H9 (cell line): ENCODE measurements at regions not wholly inside any gene's neighbourhood (a gene's known extent, or its start where the extent isn't known, plus 50 kb on each side); places are given as distances from the start of the nearest gene placed in this dataset.

ENCODE experiments used
- DNase-seq: peaks from one replicate; pipeline ENCODE4 v3.0.0-alpha.2; 2017
- H2AFZ ChIP-seq: one replicate; pipeline ENCODE4 v1.6.1; 2013; ENCODE audit warnings: mild to moderate bottlenecking, low read length, control low read depth, moderate library complexity
- H2AK5ac ChIP-seq: 2 replicates; pipeline ENCODE4 v1.6.1; 2013; ENCODE audit warnings: low read length, control low read depth, mixed read lengths; ENCODE audit not compliant: insufficient read length
- H2BK120ac ChIP-seq: one replicate; pipeline ENCODE4 v1.6.1; 2013; ENCODE audit warnings: low read depth, mild to moderate bottlenecking, low read length, control low read depth, inconsistent platforms; ENCODE audit not compliant: poor library complexity, severe bottlenecking
- H2BK12ac ChIP-seq: 2 replicates; pipeline ENCODE4 v1.6.1; 2013; ENCODE audit warnings: low read length, control low read depth, mixed read lengths, low read depth; ENCODE audit not compliant: insufficient read length
- H2BK15ac ChIP-seq: 2 replicates; pipeline ENCODE4 v1.6.1; 2013; ENCODE audit warnings: low read depth, low read length, control low read depth
- H2BK20ac ChIP-seq: one replicate; pipeline ENCODE4 v1.6.1; 2013; ENCODE audit warnings: low read depth, mild to moderate bottlenecking, low read length, control low read depth, inconsistent platforms; ENCODE audit not compliant: poor library complexity, severe bottlenecking
- H2BK5ac ChIP-seq: 2 replicates; pipeline ENCODE4 v1.6.1; 2013; ENCODE audit warnings: low read length, control low read depth, mixed read lengths; ENCODE audit not compliant: insufficient read length
- H3K14ac ChIP-seq: 2 replicates; pipeline ENCODE4 v1.6.1; 2013; ENCODE audit warnings: low read length, control low read depth; ENCODE audit not compliant: insufficient read depth
- H3K18ac ChIP-seq: 2 replicates; pipeline ENCODE4 v1.6.1; 2013; ENCODE audit warnings: low read depth, mild to moderate bottlenecking, mixed read lengths, low read length, control low read depth; ENCODE audit not compliant: insufficient read length
- H3K23ac ChIP-seq: 2 replicates; pipeline ENCODE4 v1.6.1; 2013; ENCODE audit warnings: low read length, control low read depth, mixed read lengths, low read depth; ENCODE audit not compliant: insufficient read length
- H3K23me2 ChIP-seq: 2 replicates; pipeline ENCODE4 v1.6.1; 2013; ENCODE audit warnings: low read depth, mild to moderate bottlenecking, mixed read lengths, low read length, control low read depth; ENCODE audit not compliant: insufficient read length, poor library complexity, severe bottlenecking
- H3K27ac ChIP-seq: 2 replicates; pipeline ENCODE4 v1.5.1; 2013; ENCODE audit warnings: low read length, control low read depth, mixed read lengths, low read depth; ENCODE audit not compliant: insufficient read length
- H3K27me3 ChIP-seq: 2 replicates; pipeline ENCODE4 v1.6.1; 2013; ENCODE audit warnings: low read length, control low read depth, inconsistent platforms; ENCODE audit not compliant: insufficient read depth
- H3K4ac ChIP-seq: 2 replicates; pipeline ENCODE4 v1.6.1; 2013; ENCODE audit warnings: low read depth, mild to moderate bottlenecking, control low read depth, inconsistent platforms, low read length, moderate library complexity
- H3K4me1 ChIP-seq: 2 replicates; pipeline ENCODE4 v1.6.1; 2013; ENCODE audit warnings: low read length, control low read depth, inconsistent platforms; ENCODE audit not compliant: insufficient read depth
- H3K4me2 ChIP-seq: 2 replicates; pipeline ENCODE4 v1.6.1; 2013; ENCODE audit warnings: low read length, control low read depth, mixed read lengths; ENCODE audit not compliant: insufficient read length, insufficient read depth
- H3K56ac ChIP-seq: 2 replicates; pipeline ENCODE4 v1.6.1; 2013; ENCODE audit warnings: low read depth, mild to moderate bottlenecking, mixed read lengths, low read length, control low read depth; ENCODE audit not compliant: insufficient read length
- H3K79me1 ChIP-seq: 2 replicates; pipeline ENCODE4 v1.6.1; 2013; ENCODE audit warnings: low read depth, mild to moderate bottlenecking, moderate library complexity, low read length, control low read depth, inconsistent platforms; ENCODE audit not compliant: insufficient read depth, poor library complexity, severe bottlenecking
- H3K79me2 ChIP-seq: 2 replicates; pipeline ENCODE4 v1.6.1; 2013; ENCODE audit warnings: low read length, control low read depth, inconsistent platforms; ENCODE audit not compliant: insufficient read depth
- H3K9ac ChIP-seq: 2 replicates; pipeline ENCODE4 v1.6.1; 2013; ENCODE audit warnings: low read length, control low read depth, mixed read lengths; ENCODE audit not compliant: insufficient read length; ENCODE audit errors: extremely low read depth
- H3K9me3 ChIP-seq: one replicate; pipeline ENCODE4 v1.6.1; 2013; ENCODE audit warnings: low read depth, low read length, inconsistent platforms; ENCODE audit not compliant: control insufficient read depth
- H3T11ph ChIP-seq: one replicate; pipeline ENCODE4 v1.6.1; 2013; ENCODE audit warnings: mild to moderate bottlenecking, low read length, control low read depth, inconsistent platforms
- H4K20me1 ChIP-seq: one replicate; pipeline ENCODE4 v1.6.1; 2013; ENCODE audit not compliant: control insufficient read depth, insufficient read length, insufficient read depth
- H4K5ac ChIP-seq: 2 replicates; pipeline ENCODE4 v1.6.1; 2013; ENCODE audit warnings: low read depth, mild to moderate bottlenecking, mixed read lengths, low read length, control low read depth; ENCODE audit not compliant: insufficient read length
- H4K8ac ChIP-seq: replicated peaks from 2 replicates; pipeline ENCODE4 v1.6.1; 2013; ENCODE audit warnings: low read length, control low read depth, mixed read lengths, low read depth; ENCODE audit not compliant: insufficient read length
- H4K91ac ChIP-seq: 2 replicates; pipeline ENCODE4 v1.6.1; 2013; ENCODE audit warnings: low read depth, mild to moderate bottlenecking, moderate library complexity, mixed read lengths, low read length, control low read depth; ENCODE audit not compliant: insufficient read length
- H3K27ac Mint-ChIP-seq, 3 experiments: 2 replicates in 2 of 3; 3 replicates in 1 of 3; pipeline ENCODE4 v1.8.0; 2020 to 2021; ENCODE audit warnings: mixed read lengths in 3 of 3, mild to moderate bottlenecking in 1 of 3, moderate library complexity in 1 of 3
- H3K27me3 Mint-ChIP-seq: 2 replicates; pipeline ENCODE4 v1.8.0; 2021; ENCODE audit warnings: low read depth, mild to moderate bottlenecking, moderate library complexity, mixed read lengths
- H3K36me3 Mint-ChIP-seq, 3 experiments: 2 replicates in 2 of 3; 3 replicates in 1 of 3; pipeline ENCODE4 v1.8.0; 2020 to 2021; ENCODE audit warnings: low read depth in 3 of 3, mixed read lengths in 3 of 3; ENCODE audit not compliant: insufficient read depth in 1 of 3
- H3K4me1 Mint-ChIP-seq, 2 experiments: 2 replicates each; pipeline ENCODE4 v1.8.0; 2020; ENCODE audit warnings: mixed read lengths in 2 of 2
- H3K4me3 Mint-ChIP-seq, 2 experiments: 2 replicates in 1 of 2; 3 replicates in 1 of 2; pipeline ENCODE4 v1.8.0; 2020 to 2021; ENCODE audit warnings: mild to moderate bottlenecking in 2 of 2, mixed read lengths in 2 of 2, moderate library complexity in 1 of 2
- H3K9me3 Mint-ChIP-seq, 2 experiments: 2 replicates in 1 of 2; 3 replicates in 1 of 2; pipeline ENCODE4 v1.8.0; 2020; ENCODE audit warnings: mild to moderate bottlenecking in 2 of 2, mixed read lengths in 2 of 2, moderate library complexity in 1 of 2
- CTCF ChIP-seq: fragments of 200-600 bp; sonication (generic); conservative IDR thresholded peaks from 3 replicates; pipeline ENCODE4 v1.8.0; 2021; ENCODE audit warnings: antibody characterized with exemption, mild to moderate bottlenecking
- WGBS: extraction: QIAGEN DNeasy Blood & Tissue Kit; methylation state at CpG from one replicate; pipeline ENCODE4 v1.1.7; 2013; ENCODE audit warnings: missing lambda C conversion rate, low lambda C conversion rate, mixed read lengths; ENCODE audit not compliant: insufficient read length; ENCODE audit errors: extremely low coverage; 5-methylcytosine and 5-hydroxymethylcytosine counted together

DNA sequence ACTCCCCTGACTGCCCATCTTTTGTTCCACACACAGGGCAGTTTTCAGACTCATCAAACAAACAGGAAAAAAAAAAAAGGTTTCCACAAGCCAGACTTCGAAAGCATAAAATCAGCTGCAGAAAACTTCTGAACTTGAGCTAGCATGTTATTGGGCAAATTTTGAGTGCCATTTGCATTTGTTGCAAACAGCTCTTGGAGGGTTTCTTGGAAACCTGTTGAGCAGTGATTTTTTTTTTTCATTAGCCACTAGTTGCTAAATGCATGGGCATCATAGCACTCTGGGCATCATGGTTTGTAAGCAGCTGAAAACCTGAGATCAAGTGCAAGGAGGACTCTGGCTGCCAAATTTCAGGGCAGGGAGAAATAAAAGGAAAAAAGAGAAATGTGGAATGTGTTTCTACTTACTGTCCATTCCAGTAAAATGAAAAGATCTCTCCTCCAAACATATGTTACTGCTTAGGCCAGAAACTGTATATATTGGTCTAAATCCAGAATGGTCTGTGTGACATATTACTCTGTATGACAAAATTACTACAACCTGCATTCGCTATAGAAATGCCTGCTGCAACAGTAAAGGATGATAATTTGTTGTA is 85.2 kb upstream of the SMIM23 start:
- H3K4me1 Mint-ChIP-seq: no peaks in the 10 kb centered on the region
- TF ChIP-seq CTCF: no peak
- Histone ChIP-seq H2BK5ac (no peak overlapping the region), H3K23me2 (no peaks in the 10 kb centered on the region), H3K14ac (no peak overlapping the region), H4K91ac (no peak overlapping the region), H4K8ac (no peak overlapping the region), H3K9ac (no peak overlapping the region), H3K4ac (no peak overlapping the region), H3K4me2 (no peak overlapping the region), H3K79me2 (no peaks in the 10 kb centered on the region), H3K9me3 (no peaks in the 10 kb centered on the region), H3K56ac (no peak overlapping the region), H2AK5ac (no peak overlapping the region), H2AFZ (no peak overlapping the region), H2BK120ac (no peak overlapping the region), H3T11ph (no peak overlapping the region), H3K79me1 (no peaks in the 10 kb centered on the region), H3K18ac (no peak overlapping the region), H3K4me1 (no peaks in the 10 kb centered on the region; the same call in 1 of the 2 replicates), H2BK20ac (no peak overlapping the region), H4K20me1 (no peaks in the 10 kb centered on the region), H3K23ac (no peak overlapping the region), H3K27ac (no peak overlapping the region), H4K5ac (no peak overlapping the region), H2BK15ac (no peak overlapping the region), H2BK12ac (no peak overlapping the region), H3K27me3 (no peaks in the 10 kb centered on the region)
- peaks cover 5% of the 10 kb centered on the region for H3K27me3 Mint-ChIP-seq
- no CpG with 5 or more reads among the region's 2 CpGs for WGBS
- H3K4me3 Mint-ChIP-seq: no peak overlapping the region
- DNase-seq: no peak
- peaks cover 0 to 3% of the 10 kb centered on the region in 2 experiments; a peak in 1 of 5 replicates for H3K9me3 Mint-ChIP-seq
- no peak overlapping the region for H3K27ac Mint-ChIP-seq
- no peaks in the 10 kb centered on the region for H3K36me3 Mint-ChIP-seq
